ENCODE measurements at regions not wholly inside any gene's neighbourhood (a gene's known extent, or its start where the extent isn't known, plus 50 kb on each side); places are given as distances from the start of the nearest gene placed in this dataset.

DNA sequence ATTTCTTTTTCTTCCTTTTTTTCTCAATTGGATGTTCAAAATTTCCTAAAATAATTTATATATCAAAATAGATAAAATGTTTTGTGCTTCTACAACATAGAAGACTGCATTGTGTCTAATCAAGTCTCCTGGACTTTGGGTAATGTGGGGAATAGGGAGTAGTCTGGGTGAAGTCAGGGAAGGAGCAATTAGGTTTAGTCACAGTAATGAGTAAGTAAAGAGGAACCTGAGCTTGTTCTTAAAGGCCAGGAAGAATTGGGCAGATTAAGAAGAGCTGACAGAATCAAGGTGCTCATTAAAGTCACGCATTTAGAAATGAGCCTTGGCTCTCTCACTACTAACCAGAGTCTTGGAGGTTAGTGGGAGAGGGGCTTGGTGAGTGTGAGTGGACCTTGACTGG is 233.3 kb upstream of the SSTR1 start:
- TF ChIP-seq, protein P1, sequence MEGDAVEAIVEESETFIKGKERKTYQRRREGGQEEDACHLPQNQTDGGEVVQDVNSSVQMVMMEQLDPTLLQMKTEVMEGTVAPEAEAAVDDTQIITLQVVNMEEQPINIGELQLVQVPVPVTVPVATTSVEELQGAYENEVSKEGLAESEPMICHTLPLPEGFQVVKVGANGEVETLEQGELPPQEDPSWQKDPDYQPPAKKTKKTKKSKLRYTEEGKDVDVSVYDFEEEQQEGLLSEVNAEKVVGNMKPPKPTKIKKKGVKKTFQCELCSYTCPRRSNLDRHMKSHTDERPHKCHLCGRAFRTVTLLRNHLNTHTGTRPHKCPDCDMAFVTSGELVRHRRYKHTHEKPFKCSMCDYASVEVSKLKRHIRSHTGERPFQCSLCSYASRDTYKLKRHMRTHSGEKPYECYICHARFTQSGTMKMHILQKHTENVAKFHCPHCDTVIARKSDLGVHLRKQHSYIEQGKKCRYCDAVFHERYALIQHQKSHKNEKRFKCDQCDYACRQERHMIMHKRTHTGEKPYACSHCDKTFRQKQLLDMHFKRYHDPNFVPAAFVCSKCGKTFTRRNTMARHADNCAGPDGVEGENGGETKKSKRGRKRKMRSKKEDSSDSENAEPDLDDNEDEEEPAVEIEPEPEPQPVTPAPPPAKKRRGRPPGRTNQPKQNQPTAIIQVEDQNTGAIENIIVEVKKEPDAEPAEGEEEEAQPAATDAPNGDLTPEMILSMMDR (conservative IDR thresholded peaks at IDR 0.05; ENCODE audit: low read depth, low read length): no peak
- TF ChIP-seq EZH2 (IDR thresholded peaks at IDR 0.05; ENCODE audit: borderline replicate concordance, low read depth, low read length, poor library complexity, severe bottlenecking): no peak
